ENCODE measurements at regions not wholly inside any gene's neighbourhood (a gene's known extent, or its start where the extent isn't known, plus 50 kb on each side); places are given as distances from the start of the nearest gene placed in this dataset.
A peak's percentile ranks its signal among the peaks of the same experiment; 100 is the strongest.

DNA sequence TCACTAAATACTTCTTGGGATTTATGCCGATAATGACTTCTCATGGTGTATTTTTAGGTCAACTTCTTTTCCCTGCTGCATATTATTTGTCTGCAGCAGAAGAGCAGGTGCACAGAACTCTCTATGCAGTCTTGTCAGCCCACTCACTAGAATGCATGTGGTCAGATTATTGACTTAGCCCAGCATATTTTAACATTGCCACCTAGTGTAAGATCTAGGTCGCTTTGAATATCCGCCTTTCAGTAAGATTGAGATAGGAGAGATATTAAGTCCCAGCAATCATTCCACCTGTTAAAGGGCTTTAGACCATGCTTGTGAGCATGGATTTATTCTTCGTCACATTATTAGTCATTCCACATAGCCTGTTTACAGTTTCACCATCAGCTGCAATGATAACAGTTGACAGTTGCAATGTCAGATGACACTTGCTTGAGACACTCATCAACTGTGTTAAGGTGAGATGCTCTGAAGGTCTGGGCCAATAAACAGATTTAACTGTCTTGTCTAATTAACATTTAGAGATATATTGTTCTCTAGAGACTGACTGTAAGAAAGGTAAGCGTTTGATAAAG lies 491.7 kb downstream of the ARL4A start:
- intact Hi-C loops (cut with micrococcal nuclease) (loop anchor here (1.0 kb wide), 3 partner anchors 492 to 540 kb away; partner anchors contain the start of gene ARL4A), dilution Hi-C loops (cut with MboI; ENCODE audit: extremely low pct_ligation_motif_present, low sequenced_read_pairs) (no loop called here)
- H3K4me3 ChIP-seq (replicated peaks in 1 of 3; ENCODE audit: insufficient read depth in 1 of 3, low read depth in 1 of 3, low read length in 3 of 3) = no peak overlapping the region
- no peaks in the 10 kb centered on the region for H3K9me1 ChIP-seq (replicated peaks; ENCODE audit: control insufficient read depth, extremely low read depth, insufficient read depth, low read length)
- H3K79me2 ChIP-seq (ENCODE audit: control insufficient read depth, insufficient read depth, low read length) = no peaks in the 10 kb centered on the region
- H3K4me1 ChIP-seq (ENCODE audit: control insufficient read depth, extremely low read depth, insufficient read depth, low read length) = no peaks in the 10 kb centered on the region
- TF ChIP-seq CTCF (IDR thresholded peaks at IDR 0.05; ENCODE audit: extremely low read depth in 1 of 2, insufficient read depth in 1 of 2, low read depth in 1 of 2, low read length in 2 of 2) (peak in 1 of 2 donors; percentile 16), POLR2AphosphoS5 (IDR thresholded peaks at IDR 0.05; ENCODE audit: insufficient read depth, low read depth, low read length) (no peak)
- ChIA-PET POLR2A (no interaction called here), CTCF (interaction anchor here (1.3 kb wide), 1 partner anchor 492 kb away, joined by 4 read pairs; the partner anchor contains the start of gene ARL4A)
- H3K9ac ChIP-seq (replicated peaks; ENCODE audit: extremely low read depth, insufficient read depth, low read length) = no peak overlapping the region
- no peak overlapping the region for H2AFZ ChIP-seq (ENCODE audit: low read depth, low read length)
- no peak for FAIRE-seq
- no TSS peak for BruUV-seq (replicated peaks)
- no peaks in the 10 kb centered on the region for H3K9me3 ChIP-seq (replicated peaks; ENCODE audit: control insufficient read depth, insufficient read depth, low read length)
- no peak overlapping the region for H3K27ac ChIP-seq (ENCODE audit: insufficient read depth, low read depth, low read length)
- H3K36me3 ChIP-seq (ENCODE audit: control insufficient read depth in 2 of 2, extremely low read depth in 1 of 2, insufficient read depth in 2 of 2, low read length in 2 of 2) = no peaks in the 10 kb centered on the region
- H3K4me2 ChIP-seq (ENCODE audit: insufficient read depth, low read length) = no peak overlapping the region
- no peaks in the 10 kb centered on the region for H3K27me3 ChIP-seq (ENCODE audit: control insufficient read depth in 2 of 2, insufficient read depth in 2 of 2, low read length in 2 of 2)
- peak; percentile 40 for DNase-seq (ENCODE audit: low read depth, low spot score)
- no peaks in the 10 kb centered on the region for H4K20me1 ChIP-seq (replicated peaks; ENCODE audit: control insufficient read depth, extremely low read depth, insufficient read depth, low read length)

GRCh38 chr7:13179775-13180523 lies 492.5 kb downstream of the ARL4A start:
- Histone ChIP-seq H2AFZ (ENCODE audit: low read depth, low read length) (no peak overlapping the region), H3K9ac (replicated peaks; ENCODE audit: extremely low read depth, insufficient read depth, low read length) (no peak overlapping the region), H3K4me3 (replicated peaks in 1 of 3; ENCODE audit: insufficient read depth in 1 of 3, low read depth in 1 of 3, low read length in 3 of 3) (no peak overlapping the region), H3K79me2 (ENCODE audit: control insufficient read depth, insufficient read depth, low read length) (no peaks in the 10 kb centered on the region), H3K27me3 (ENCODE audit: control insufficient read depth in 2 of 2, insufficient read depth in 2 of 2, low read length in 2 of 2) (no peaks in the 10 kb centered on the region), H3K36me3 (ENCODE audit: control insufficient read depth in 2 of 2, extremely low read depth in 1 of 2, insufficient read depth in 2 of 2, low read length in 2 of 2) (no peaks in the 10 kb centered on the region), H4K20me1 (replicated peaks; ENCODE audit: control insufficient read depth, extremely low read depth, insufficient read depth, low read length) (no peaks in the 10 kb centered on the region), H3K4me2 (ENCODE audit: insufficient read depth, low read length) (no peak overlapping the region), H3K27ac (ENCODE audit: insufficient read depth, low read depth, low read length) (no peak overlapping the region), H3K9me3 (replicated peaks; ENCODE audit: control insufficient read depth, insufficient read depth, low read length) (no peaks in the 10 kb centered on the region), H3K4me1 (ENCODE audit: control insufficient read depth, extremely low read depth, insufficient read depth, low read length) (no peaks in the 10 kb centered on the region), H3K9me1 (replicated peaks; ENCODE audit: control insufficient read depth, extremely low read depth, insufficient read depth, low read length) (no peaks in the 10 kb centered on the region)
- no TSS peak for BruUV-seq (replicated peaks)
- ChIA-PET POLR2A (no interaction called here), CTCF (interaction anchor here (1.3 kb wide), 1 partner anchor 493 kb away, joined by 4 read pairs; the partner anchor contains the start of gene ARL4A)
- intact Hi-C loops (cut with micrococcal nuclease) (loop anchor here (1.0 kb wide), 3 partner anchors 493 to 541 kb away; partner anchors contain the start of gene ARL4A), dilution Hi-C loops (cut with MboI; ENCODE audit: extremely low pct_ligation_motif_present, low sequenced_read_pairs) (no loop called here)
- DNase-seq (ENCODE audit: low read depth, low spot score) = no peak
- TF ChIP-seq, protein P1, sequence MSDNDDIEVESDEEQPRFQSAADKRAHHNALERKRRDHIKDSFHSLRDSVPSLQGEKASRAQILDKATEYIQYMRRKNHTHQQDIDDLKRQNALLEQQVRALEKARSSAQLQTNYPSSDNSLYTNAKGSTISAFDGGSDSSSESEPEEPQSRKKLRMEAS (IDR thresholded peaks at IDR 0.05; ENCODE audit: insufficient read depth, insufficient read length) = no peak
- no peak for TF ChIP-seq GATA2 (IDR thresholded peaks at IDR 0.05; ENCODE audit: insufficient read depth, insufficient read length, low read depth, low read length)
- no peak for TF ChIP-seq CTCF (IDR thresholded peaks at IDR 0.05; ENCODE audit: extremely low read depth in 1 of 2, insufficient read depth in 1 of 2, low read depth in 1 of 2, low read length in 2 of 2)
- no peak for TF ChIP-seq MYC (IDR thresholded peaks at IDR 0.05; ENCODE audit: low read depth, low read length)
- TF ChIP-seq JUN (IDR thresholded peaks at IDR 0.05; ENCODE audit: borderline replicate concordance, insufficient read depth, insufficient read length, low read depth) = no peak
- FAIRE-seq = no peak

Data from endothelial cell of umbilical vein (primary cell).